Fibroblast of mammary gland (primary cell): ENCODE measurements at regions not wholly inside any gene's neighbourhood (a gene's known extent, or its start where the extent isn't known, plus 50 kb on each side); places are given as distances from the start of the nearest gene placed in this dataset.

Source experiments
- DNase-seq: peaks from one replicate; pipeline ENCODE4 v3.0.0-alpha.2; 2010; ENCODE audit warnings: low read depth
- H3K4me3 ChIP-seq: 2 replicates; pipeline ENCODE4 v1.5.1; 2011; ENCODE audit warnings: low read depth, mild to moderate bottlenecking, low read length, moderate library complexity; ENCODE audit not compliant: control insufficient read depth
- CTCF ChIP-seq: conservative IDR thresholded peaks from 2 replicates; pipeline ENCODE4 v1.5.1; 2011; ENCODE audit warnings: low read depth, low read length, inconsistent platforms; ENCODE audit not compliant: control insufficient read depth, insufficient read depth

DNA sequence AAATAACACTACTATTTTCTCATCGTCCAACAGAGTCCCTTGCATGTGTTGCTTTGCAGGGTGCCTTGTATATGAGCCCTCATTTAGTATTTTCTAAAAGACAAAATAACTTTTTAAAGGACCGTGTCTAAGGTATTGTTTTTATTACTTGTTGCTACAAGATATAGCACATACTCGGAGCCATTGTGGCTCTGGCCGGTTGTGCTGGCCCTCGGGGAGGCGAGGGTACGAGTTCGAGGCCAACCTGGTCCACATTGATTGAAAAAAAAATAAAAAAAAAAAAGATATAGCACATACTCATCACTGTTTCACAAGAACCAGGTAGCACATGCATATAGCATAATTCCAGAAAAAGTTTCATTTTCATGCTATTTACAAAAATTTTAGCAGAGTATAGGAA is 869.2 kb downstream of the MRPL39 start:
- DNase-seq = no peak
- no peak for TF ChIP-seq CTCF
- H3K4me3 ChIP-seq = no peak overlapping the region

DNA sequence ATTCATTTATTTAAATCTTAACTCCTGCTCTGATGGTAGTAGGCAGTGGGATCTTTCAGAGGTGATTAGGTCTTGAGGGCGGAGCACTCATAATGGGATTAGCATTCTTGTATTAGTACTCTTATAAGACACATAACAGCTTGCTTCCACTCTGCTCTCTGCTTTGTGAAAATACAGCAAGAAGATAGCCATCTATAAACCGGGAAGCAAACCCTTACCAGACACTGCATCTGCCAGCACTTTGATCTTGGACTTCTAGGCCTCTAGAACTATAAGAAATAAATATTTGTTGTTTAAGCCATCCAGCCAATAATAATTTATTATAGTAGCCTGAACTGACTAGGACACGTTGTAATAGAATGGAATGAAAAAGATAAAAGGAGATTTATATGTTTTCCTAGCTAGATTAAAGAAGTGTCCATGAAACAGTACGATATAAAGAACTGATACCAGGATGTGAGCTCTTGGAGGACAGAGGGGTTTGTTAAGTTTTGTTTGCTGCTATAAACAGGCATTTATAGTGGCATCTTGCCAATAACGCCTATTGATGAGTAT is 869.9 kb downstream of the MRPL39 start:
- H3K4me3 ChIP-seq = no peak overlapping the region
- TF ChIP-seq CTCF = no peak
- no peak for DNase-seq

- no peak for TF ChIP-seq CTCF
- no peak for DNase-seq
- H3K4me3 ChIP-seq = no peak overlapping the region
These were observed 876.6 kb downstream of the MRPL39 start for GRCh38 chr21:24730661-24731060.

DNA sequence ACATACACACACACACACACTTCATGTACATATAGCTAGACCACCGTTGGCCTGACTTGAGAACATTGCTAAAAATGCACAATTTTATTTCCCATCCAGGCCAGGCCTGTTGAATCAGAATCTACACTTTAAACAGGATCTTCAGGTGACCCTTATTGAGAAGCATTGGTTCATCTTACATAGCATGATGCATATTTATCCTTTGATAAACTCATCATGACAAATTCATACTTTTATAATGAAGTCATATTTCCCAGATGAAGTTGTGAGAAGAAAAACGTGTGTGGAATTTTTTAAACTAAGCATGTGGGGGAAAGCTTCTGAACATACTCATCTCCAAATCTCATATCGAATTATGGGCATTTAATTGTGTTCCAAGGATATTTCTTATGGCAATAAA is 877.7 kb downstream of the MRPL39 start:
- no peak for TF ChIP-seq CTCF
- H3K4me3 ChIP-seq = no peak overlapping the region
- no peak for DNase-seq

- DNase-seq = no peak
- no peak for TF ChIP-seq CTCF
- no peak overlapping the region for H3K4me3 ChIP-seq
These were observed 879.4 kb downstream of the MRPL39 start for GRCh38 chr21:24727803-24728440.

GRCh38 chr21:24716281-24716918 is 890.9 kb downstream of the MRPL39 start:
- no peak for TF ChIP-seq CTCF
- no peak for DNase-seq
- H3K4me3 ChIP-seq = no peak overlapping the region
